ENCODE measurements at regions not wholly inside any gene's neighbourhood (a gene's known extent, or its start where the extent isn't known, plus 50 kb on each side); places are given as distances from the start of the nearest gene placed in this dataset.

DNA sequence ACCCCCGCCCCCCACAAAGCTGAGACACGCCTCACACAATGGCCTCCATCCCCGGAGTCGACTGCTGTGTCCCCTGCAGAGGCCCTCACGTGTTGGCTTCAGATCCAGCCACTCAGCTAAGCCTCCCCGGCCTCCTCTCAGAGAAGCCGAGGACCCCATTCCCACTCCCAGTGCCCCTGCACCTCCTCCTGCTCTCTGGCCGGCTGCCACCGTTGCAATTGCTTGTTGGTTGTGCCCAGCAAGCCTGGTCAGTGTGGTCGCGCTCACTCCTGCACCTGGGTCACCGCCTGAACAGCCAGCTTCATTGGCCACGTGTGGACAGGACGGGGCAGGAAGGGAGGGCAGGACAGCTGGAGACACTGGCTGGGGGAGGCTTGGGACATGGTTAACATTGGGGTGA lies 191.5 kb upstream of the SALL3 start:
- DNase-seq (ENCODE audit: low read depth in 2 of 2), result no peak
- TF ChIP-seq, protein P1, sequence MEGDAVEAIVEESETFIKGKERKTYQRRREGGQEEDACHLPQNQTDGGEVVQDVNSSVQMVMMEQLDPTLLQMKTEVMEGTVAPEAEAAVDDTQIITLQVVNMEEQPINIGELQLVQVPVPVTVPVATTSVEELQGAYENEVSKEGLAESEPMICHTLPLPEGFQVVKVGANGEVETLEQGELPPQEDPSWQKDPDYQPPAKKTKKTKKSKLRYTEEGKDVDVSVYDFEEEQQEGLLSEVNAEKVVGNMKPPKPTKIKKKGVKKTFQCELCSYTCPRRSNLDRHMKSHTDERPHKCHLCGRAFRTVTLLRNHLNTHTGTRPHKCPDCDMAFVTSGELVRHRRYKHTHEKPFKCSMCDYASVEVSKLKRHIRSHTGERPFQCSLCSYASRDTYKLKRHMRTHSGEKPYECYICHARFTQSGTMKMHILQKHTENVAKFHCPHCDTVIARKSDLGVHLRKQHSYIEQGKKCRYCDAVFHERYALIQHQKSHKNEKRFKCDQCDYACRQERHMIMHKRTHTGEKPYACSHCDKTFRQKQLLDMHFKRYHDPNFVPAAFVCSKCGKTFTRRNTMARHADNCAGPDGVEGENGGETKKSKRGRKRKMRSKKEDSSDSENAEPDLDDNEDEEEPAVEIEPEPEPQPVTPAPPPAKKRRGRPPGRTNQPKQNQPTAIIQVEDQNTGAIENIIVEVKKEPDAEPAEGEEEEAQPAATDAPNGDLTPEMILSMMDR (conservative IDR thresholded peaks at IDR 0.05 in 1 of 2, IDR thresholded peaks at IDR 0.05 in 1 of 2; ENCODE audit: low read depth in 1 of 2, low read length in 2 of 2), result no peak
- no peak for TF ChIP-seq EZH2 (IDR thresholded peaks at IDR 0.05; ENCODE audit: low read length, missing control alignments)
- H3K4me2 ChIP-seq (ENCODE audit: extremely low read depth, insufficient read depth, low read length), result no peak overlapping the region

DNA sequence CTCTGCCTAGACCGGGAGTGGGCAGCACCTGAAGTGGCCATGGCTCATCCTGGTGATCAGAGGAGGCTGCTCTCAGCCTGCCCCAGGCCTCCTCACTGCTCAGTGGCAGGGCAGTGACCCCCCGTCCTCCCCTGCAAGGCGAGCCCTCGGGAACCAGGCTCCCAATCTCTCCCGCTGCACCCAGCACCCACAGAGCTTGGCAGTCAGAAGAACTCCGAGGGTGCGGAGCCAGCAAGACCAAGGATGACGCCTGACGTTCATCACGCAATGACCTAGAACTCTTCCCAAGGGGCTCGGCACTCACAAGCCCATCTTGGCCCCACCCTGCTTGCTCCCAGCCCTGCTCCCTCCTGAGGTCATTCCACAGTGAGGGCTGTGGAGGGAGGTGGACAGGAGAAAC lies 189.8 kb upstream of the SALL3 start:
- Histone ChIP-seq H2AFZ (ENCODE audit: low read length) (no peak overlapping the region), H3K4me3 (replicated peaks in 1 of 4; ENCODE audit: control extremely low read depth in 1 of 4, insufficient read depth in 1 of 4, low read depth in 3 of 4, low read length in 4 of 4) (no peak overlapping the region), H3K27ac (ENCODE audit: insufficient read depth, low read length) (no peak overlapping the region), H3K36me3 (ENCODE audit: control insufficient read depth, insufficient read depth, low read length) (no peaks in the 10 kb centered on the region), H3K79me2 (ENCODE audit: control insufficient read depth, insufficient read depth, low read length) (no peaks in the 10 kb centered on the region), H3K4me1 (ENCODE audit: control insufficient read depth, extremely low read depth, insufficient read depth, low read length) (no peaks in the 10 kb centered on the region), H3K27me3 (ENCODE audit: control insufficient read depth, insufficient read depth, low read length) (no peaks in the 10 kb centered on the region), H4K20me1 (ENCODE audit: control insufficient read depth, extremely low read depth, insufficient read depth, low read length) (no peaks in the 10 kb centered on the region), H3K9ac (ENCODE audit: insufficient read depth, low read length) (no peak overlapping the region), H3K4me2 (ENCODE audit: extremely low read depth, insufficient read depth, low read length) (no peak overlapping the region), H3K9me3 (ENCODE audit: control insufficient read depth, insufficient read depth, low read depth, low read length) (no peaks in the 10 kb centered on the region)
- TF ChIP-seq, protein P1 (conservative IDR thresholded peaks at IDR 0.05 in 1 of 2, IDR thresholded peaks at IDR 0.05 in 1 of 2; ENCODE audit: low read depth in 1 of 2, low read length in 2 of 2), result no peak
- TF ChIP-seq EZH2 (IDR thresholded peaks at IDR 0.05; ENCODE audit: low read length, missing control alignments), result no peak
- no peak for DNase-seq (ENCODE audit: low read depth in 2 of 2)

More for the DNA sequence above, 191.5 kb upstream of the SALL3 start:
- Histone ChIP-seq H3K27ac (ENCODE audit: insufficient read depth, low read length) (no peak overlapping the region), H2AFZ (ENCODE audit: low read length) (no peak overlapping the region), H3K79me2 (ENCODE audit: control insufficient read depth, insufficient read depth, low read length) (no peaks in the 10 kb centered on the region), H4K20me1 (ENCODE audit: control insufficient read depth, extremely low read depth, insufficient read depth, low read length) (no peaks in the 10 kb centered on the region), H3K27me3 (ENCODE audit: control insufficient read depth, insufficient read depth, low read length) (no peaks in the 10 kb centered on the region), H3K9me3 (ENCODE audit: control insufficient read depth, insufficient read depth, low read depth, low read length) (no peaks in the 10 kb centered on the region), H3K9ac (ENCODE audit: insufficient read depth, low read length) (no peak overlapping the region), H3K36me3 (ENCODE audit: control insufficient read depth, insufficient read depth, low read length) (no peaks in the 10 kb centered on the region), H3K4me1 (ENCODE audit: control insufficient read depth, extremely low read depth, insufficient read depth, low read length) (no peaks in the 10 kb centered on the region), H3K4me3 (replicated peaks in 1 of 4; ENCODE audit: control extremely low read depth in 1 of 4, insufficient read depth in 1 of 4, low read depth in 3 of 4, low read length in 4 of 4) (no peak overlapping the region)

DNA sequence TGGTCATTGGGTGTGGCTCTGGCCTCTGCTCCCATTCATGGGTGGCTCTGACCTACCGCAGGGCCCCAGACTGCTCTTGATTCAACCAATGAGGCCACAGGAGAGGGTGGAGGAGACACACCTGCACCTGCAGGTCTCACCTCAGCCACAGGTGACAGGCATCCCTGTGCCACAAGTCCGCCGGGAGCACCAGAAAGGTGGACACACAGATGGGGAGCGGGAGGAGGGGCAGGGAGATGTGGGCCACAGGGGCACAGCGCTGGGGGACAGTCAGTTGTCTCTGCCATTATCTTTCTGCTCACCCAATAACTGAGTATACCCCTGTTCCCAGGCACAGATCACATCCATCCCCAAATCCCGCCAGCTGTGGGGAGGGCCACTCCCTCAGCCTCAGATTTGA lies 189.1 kb upstream of the SALL3 start:
- Histone ChIP-seq H3K9ac (ENCODE audit: insufficient read depth, low read length) (no peak overlapping the region), H3K36me3 (ENCODE audit: control insufficient read depth, insufficient read depth, low read length) (no peaks in the 10 kb centered on the region), H3K79me2 (ENCODE audit: control insufficient read depth, insufficient read depth, low read length) (no peaks in the 10 kb centered on the region), H3K4me2 (ENCODE audit: extremely low read depth, insufficient read depth, low read length) (no peak overlapping the region), H3K4me3 (replicated peaks in 1 of 4; ENCODE audit: control extremely low read depth in 1 of 4, insufficient read depth in 1 of 4, low read depth in 3 of 4, low read length in 4 of 4) (no peak overlapping the region), H4K20me1 (ENCODE audit: control insufficient read depth, extremely low read depth, insufficient read depth, low read length) (no peaks in the 10 kb centered on the region), H3K27ac (ENCODE audit: insufficient read depth, low read length) (no peak overlapping the region), H2AFZ (ENCODE audit: low read length) (no peak overlapping the region), H3K9me3 (ENCODE audit: control insufficient read depth, insufficient read depth, low read depth, low read length) (no peaks in the 10 kb centered on the region), H3K27me3 (ENCODE audit: control insufficient read depth, insufficient read depth, low read length) (no peaks in the 10 kb centered on the region), H3K4me1 (ENCODE audit: control insufficient read depth, extremely low read depth, insufficient read depth, low read length) (no peaks in the 10 kb centered on the region)
- no peak for TF ChIP-seq EZH2 (IDR thresholded peaks at IDR 0.05; ENCODE audit: low read length, missing control alignments)
- TF ChIP-seq, protein P1 (conservative IDR thresholded peaks at IDR 0.05 in 1 of 2, IDR thresholded peaks at IDR 0.05 in 1 of 2; ENCODE audit: low read depth in 1 of 2, low read length in 2 of 2), result no peak
- no peak for DNase-seq (ENCODE audit: low read depth in 2 of 2)

Data from fibroblast of lung (primary cell).